ENCODE measurements at regions not wholly inside any gene's neighbourhood (a gene's known extent, or its start where the extent isn't known, plus 50 kb on each side); places are given as distances from the start of the nearest gene placed in this dataset.

DNA sequence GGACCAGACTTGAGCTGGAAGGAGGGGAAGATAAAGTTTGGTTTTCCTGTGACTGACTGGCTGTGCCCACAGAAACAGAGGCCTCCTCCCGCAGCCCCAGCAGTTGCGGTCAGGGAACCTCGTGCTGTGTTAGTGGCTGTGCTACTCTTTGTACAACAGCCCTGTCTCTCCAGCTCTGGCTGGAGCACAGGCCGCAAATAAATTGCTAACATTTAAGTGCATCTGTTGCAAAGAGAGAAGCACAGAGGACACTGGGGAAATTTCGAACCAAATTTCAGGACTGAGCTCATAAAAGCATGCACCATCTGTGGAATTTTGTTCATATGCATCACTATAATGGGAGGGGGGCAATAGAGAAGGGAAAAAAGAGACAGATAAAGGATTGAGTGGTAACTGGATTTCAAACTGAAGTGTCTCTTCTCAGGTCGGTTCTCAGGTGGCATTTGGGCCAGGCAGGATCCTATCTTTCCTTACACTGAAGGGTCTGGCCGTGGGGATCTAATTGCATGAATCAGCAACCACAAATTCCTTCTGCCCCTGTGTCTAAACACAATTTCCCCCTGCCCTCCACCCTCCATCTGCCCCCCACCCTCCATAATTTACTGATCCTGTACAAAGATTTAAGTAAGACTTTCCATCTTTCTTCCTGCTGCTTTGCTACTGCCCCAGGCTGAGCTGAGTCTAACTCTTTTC is 88.9 kb upstream of the ATXN1 start:
- Mint-ChIP-seq H3K4me1 (peaks cover 6% of the 10 kb centered on the region), H3K36me3 (no peaks in the 10 kb centered on the region), H3K27ac (no peak overlapping the region), H3K9me3 (no peaks in the 10 kb centered on the region), H3K27me3 (peaks cover 13% of the 10 kb centered on the region), H3K4me3 (no peak overlapping the region)
- no peak for DNase-seq (ENCODE audit: low spot score in 2 of 2)
- ATAC-seq (ENCODE audit: low read depth) = no peak

DNA sequence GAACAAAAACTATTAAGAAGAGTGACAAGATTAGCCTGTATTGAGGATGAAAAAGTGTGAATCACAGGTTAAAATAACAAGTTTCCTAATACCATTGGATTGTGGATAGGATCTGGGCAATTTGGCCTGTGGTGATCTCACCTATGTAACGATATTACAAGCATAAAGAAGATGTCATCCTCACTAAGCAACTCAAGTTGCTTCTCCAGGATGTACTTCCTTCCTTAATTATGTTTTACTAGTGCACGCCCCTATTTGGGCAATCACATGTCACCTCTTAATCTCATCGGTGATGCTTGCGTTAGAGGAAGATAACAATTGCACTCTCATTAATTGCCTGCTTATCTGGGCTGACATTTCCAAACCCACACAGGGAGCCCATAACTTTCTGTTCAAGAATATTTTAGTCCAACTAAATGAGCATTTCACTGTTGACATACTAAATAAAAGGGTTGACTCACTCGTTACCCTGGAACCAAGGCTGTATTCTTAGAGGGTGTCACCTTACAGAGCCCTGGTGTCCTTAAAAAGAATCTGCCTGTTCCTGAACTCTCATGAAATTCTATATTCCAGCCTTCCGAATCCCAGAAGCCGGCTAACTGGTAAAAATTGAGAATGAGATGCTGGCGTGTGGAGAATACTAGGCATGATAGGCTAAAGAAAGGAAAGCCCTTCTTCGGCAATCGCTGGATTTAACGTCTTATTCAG is 88.2 kb upstream of the ATXN1 start:
- Mint-ChIP-seq H3K4me3 (no peak overlapping the region), H3K36me3 (no peaks in the 10 kb centered on the region), H3K27ac (no peak overlapping the region), H3K4me1 (peaks cover 5% of the 10 kb centered on the region), H3K27me3 (peaks cover 12% of the 10 kb centered on the region), H3K9me3 (no peaks in the 10 kb centered on the region)
- no peak for ATAC-seq (ENCODE audit: low read depth)
- DNase-seq (ENCODE audit: low spot score in 2 of 2) = no peak

DNA sequence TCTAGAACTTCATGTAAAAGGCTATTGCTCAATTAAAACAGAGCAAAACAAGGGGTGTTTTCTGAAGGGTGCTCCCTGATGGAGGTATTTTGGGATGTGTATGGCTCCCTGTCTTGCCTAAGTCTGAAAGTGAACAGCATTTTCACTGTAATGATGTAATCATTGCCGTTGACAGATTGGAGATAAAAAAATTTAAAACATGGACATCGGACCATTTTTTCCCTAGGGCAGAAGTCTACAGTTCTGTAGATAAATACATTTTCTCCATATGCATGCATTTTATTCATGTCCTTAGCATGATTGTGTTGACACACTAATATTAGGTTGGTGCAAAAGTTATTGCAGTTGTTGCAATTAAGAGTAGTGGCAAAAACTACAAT is 85.1 kb upstream of the ATXN1 start:
- Mint-ChIP-seq H3K4me3 (no peak overlapping the region), H3K27me3 (peaks cover 5% of the 10 kb centered on the region), H3K27ac (no peak overlapping the region)

GRCh38 chr6:16844183-16844582 is 82.9 kb upstream of the ATXN1 start:
- Mint-ChIP-seq H3K36me3 (no peaks in the 10 kb centered on the region), H3K9me3 (peaks cover 2% of the 10 kb centered on the region), H3K27ac (no peak overlapping the region), H3K27me3 (peaks cover 8% of the 10 kb centered on the region), H3K4me3 (no peak overlapping the region), H3K4me1 (peaks cover 8% of the 10 kb centered on the region)
- no peak for ATAC-seq (ENCODE audit: low read depth)
- DNase-seq (ENCODE audit: low spot score in 2 of 2) = no peak

More for the DNA sequence above, 85.1 kb upstream of the ATXN1 start:
- ATAC-seq (ENCODE audit: low read depth) (no peak), DNase-seq (ENCODE audit: low spot score in 2 of 2) (no peak)
- Mint-ChIP-seq H3K9me3 (no peaks in the 10 kb centered on the region), H3K4me1 (peaks cover 3% of the 10 kb centered on the region), H3K36me3 (no peaks in the 10 kb centered on the region)

- Mint-ChIP-seq H3K4me1 (peaks cover 8% of the 10 kb centered on the region), H3K36me3 (no peaks in the 10 kb centered on the region), H3K27ac (no peak overlapping the region), H3K9me3 (peaks cover 2% of the 10 kb centered on the region), H3K27me3 (peaks cover 4% of the 10 kb centered on the region), H3K4me3 (no peak overlapping the region)
- DNase-seq (ENCODE audit: low spot score in 2 of 2) (no peak), ATAC-seq (ENCODE audit: low read depth) (no peak)
Measured at GRCh38 chr6:16842676-16843075, 81.4 kb upstream of the ATXN1 start.

DNA sequence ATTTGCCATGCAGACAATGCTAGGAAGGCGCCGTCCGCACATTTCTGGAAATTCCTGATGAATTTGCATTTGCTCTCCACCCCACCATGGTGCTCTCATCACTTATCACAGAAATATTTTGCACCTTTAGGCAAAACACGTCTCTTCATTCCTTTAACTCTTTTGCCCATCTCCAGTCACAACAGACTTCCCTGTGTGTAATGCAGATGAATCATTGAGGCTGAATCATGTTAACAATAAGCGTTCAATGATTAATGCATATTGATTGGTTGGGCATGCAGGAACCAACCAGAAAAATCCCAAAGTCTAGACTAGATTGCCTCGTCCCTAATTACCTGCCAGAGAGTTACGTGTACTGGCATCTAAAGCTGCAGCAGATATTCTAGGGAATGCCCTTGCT is 80.0 kb upstream of the ATXN1 start:
- H3K4me1 Mint-ChIP-seq = peaks cover 13% of the 10 kb centered on the region
- no peak for DNase-seq (ENCODE audit: low spot score in 2 of 2)

DNA sequence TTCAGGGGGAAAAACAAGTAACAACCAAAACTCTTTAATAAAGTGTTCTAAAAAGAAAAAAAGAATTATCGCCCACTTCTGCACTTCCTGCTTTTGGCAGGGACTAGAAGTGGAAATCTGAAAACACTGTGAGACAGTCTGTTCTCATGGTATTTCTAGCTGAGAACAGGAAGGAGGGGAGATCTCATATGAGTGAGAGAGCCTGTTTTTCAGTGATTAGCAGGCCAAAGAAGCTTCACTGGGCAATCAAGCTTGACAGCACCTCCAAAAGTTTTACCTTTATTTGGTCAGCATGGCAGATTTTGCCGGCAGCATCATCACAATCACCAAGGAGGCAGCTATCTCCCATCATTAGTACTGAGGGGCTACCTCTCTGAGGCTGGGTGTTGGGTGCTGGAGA is 79.5 kb upstream of the ATXN1 start:
- peaks cover 6% of the 10 kb centered on the region for H3K27me3 Mint-ChIP-seq
- peaks cover 13% of the 10 kb centered on the region for H3K4me1 Mint-ChIP-seq
- no peak overlapping the region for H3K4me3 Mint-ChIP-seq
- no peaks in the 10 kb centered on the region for H3K36me3 Mint-ChIP-seq
- ATAC-seq (ENCODE audit: low read depth) (no peak), DNase-seq (ENCODE audit: low spot score in 2 of 2) (no peak)
- no peak overlapping the region for H3K27ac Mint-ChIP-seq
- peaks cover 2% of the 10 kb centered on the region for H3K9me3 Mint-ChIP-seq

More for the DNA sequence above, 80.0 kb upstream of the ATXN1 start:
- Mint-ChIP-seq H3K27ac (no peak overlapping the region), H3K36me3 (no peaks in the 10 kb centered on the region), H3K4me3 (no peak overlapping the region), H3K9me3 (peaks cover 2% of the 10 kb centered on the region), H3K27me3 (peaks cover 6% of the 10 kb centered on the region)
- no peak for ATAC-seq (ENCODE audit: low read depth)

DNA sequence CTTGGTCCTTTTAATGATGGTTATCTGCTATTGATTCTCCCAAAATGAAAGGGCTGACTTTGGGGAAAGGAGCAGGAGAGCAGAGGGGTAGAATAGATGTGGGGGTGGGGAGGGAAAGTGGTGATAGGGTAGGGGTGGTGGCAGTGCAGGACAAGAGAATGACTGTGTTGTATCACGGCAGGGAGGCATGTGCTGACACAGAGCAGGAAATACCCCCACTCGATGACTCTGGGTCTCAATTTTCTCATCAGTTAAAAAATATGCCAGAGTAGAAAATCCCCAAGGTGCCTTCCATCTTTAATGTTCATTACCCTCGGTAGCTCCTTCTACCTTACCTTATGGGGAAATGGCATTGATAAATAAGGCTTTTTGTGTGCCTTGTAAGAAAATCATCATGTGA is 79.0 kb upstream of the ATXN1 start:
- DNase-seq (ENCODE audit: low spot score in 2 of 2) = no peak
- Mint-ChIP-seq H3K27me3 (peaks cover 6% of the 10 kb centered on the region), H3K4me1 (peaks cover 13% of the 10 kb centered on the region), H3K36me3 (no peaks in the 10 kb centered on the region), H3K9me3 (peaks cover 2% of the 10 kb centered on the region), H3K27ac (no peak overlapping the region), H3K4me3 (no peak overlapping the region)
- ATAC-seq (ENCODE audit: low read depth) = no peak

GRCh38 chr6:16839631-16840179 is 78.4 kb upstream of the ATXN1 start:
- no peak overlapping the region for H3K4me3 Mint-ChIP-seq
- peaks cover 6% of the 10 kb centered on the region for H3K27me3 Mint-ChIP-seq
- no peaks in the 10 kb centered on the region for H3K36me3 Mint-ChIP-seq
- DNase-seq (ENCODE audit: low spot score in 2 of 2) (no peak), ATAC-seq (ENCODE audit: low read depth) (no peak)
- H3K27ac Mint-ChIP-seq = peak overlapping the region; percentile 33
- H3K4me1 Mint-ChIP-seq = peaks cover 13% of the 10 kb centered on the region
- H3K9me3 Mint-ChIP-seq = peaks cover 2% of the 10 kb centered on the region

GRCh38 chr6:16837217-16837972 is 76.1 kb upstream of the ATXN1 start:
- H3K4me3 Mint-ChIP-seq = no peak overlapping the region
- ATAC-seq (ENCODE audit: low read depth) = no peak

DNA sequence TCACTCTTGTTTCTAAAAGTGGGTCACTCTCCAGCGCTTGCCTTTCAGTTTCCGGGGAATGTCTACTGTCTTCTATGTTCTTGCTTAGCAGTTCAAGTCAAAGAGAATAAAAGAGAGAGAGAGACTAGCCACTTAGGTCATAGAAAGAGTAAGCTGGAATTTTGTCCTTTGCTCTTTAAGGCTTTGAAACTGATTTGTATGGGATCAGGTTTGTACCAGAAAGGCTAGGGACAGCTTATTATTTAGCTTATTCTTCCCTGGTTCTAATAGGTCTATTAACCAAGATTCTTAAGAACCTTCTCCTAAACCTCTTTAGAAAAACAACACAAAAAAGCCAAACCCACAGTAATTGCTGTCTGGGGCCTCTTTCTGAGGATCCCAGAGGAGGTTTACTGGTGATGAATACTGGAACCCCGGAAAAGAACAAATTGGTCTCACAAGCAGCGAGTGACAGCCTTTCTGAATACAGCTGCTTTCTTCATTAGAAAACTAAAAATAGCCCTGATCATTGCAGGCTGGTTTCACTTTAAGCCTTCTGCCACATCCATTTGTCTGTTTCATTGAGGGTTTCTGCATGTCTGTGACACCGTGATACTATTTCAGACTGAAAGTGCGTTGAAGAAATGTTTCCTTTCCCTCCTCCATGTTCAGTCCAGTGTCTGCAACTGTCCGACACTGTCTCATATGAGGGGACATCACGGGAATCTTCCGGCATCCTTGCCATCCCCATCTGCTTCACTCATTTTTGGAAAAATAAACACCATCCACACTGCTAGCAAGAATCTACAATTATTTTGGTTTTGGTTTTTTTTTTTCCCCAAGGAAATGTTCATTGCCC is 75.1 kb upstream of the ATXN1 start:
- DNase-seq (ENCODE audit: low spot score in 2 of 2) (no peak), ATAC-seq (ENCODE audit: low read depth) (no peak)
- H3K27ac Mint-ChIP-seq = no peak overlapping the region
- H3K27me3 Mint-ChIP-seq = peaks cover 13% of the 10 kb centered on the region
- H3K4me1 Mint-ChIP-seq = peaks cover 11% of the 10 kb centered on the region
- no peak overlapping the region for H3K4me3 Mint-ChIP-seq
- H3K9me3 Mint-ChIP-seq = peaks cover 2% of the 10 kb centered on the region
- no peaks in the 10 kb centered on the region for H3K36me3 Mint-ChIP-seq

More at GRCh38 chr6:16837217-16837972, 76.1 kb upstream of the ATXN1 start:
- Mint-ChIP-seq H3K4me1 (peaks cover 11% of the 10 kb centered on the region), H3K36me3 (no peaks in the 10 kb centered on the region), H3K27me3 (peaks cover 8% of the 10 kb centered on the region), H3K9me3 (peaks cover 2% of the 10 kb centered on the region), H3K27ac (no peak overlapping the region)
- DNase-seq (ENCODE audit: low spot score in 2 of 2) = no peak

GRCh38 chr6:16834242-16834641 is 73.0 kb upstream of the ATXN1 start:
- DNase-seq (ENCODE audit: low spot score in 2 of 2) = no peak
- Mint-ChIP-seq H3K4me1 (peaks cover 5% of the 10 kb centered on the region), H3K36me3 (no peaks in the 10 kb centered on the region), H3K9me3 (no peaks in the 10 kb centered on the region), H3K27ac (no peak overlapping the region), H3K27me3 (peaks cover 11% of the 10 kb centered on the region), H3K4me3 (no peak overlapping the region)
- ATAC-seq (ENCODE audit: low read depth) = no peak

- DNase-seq (ENCODE audit: low spot score in 2 of 2) = no peak
- Mint-ChIP-seq H3K36me3 (no peaks in the 10 kb centered on the region), H3K27ac (no peak overlapping the region), H3K4me3 (no peak overlapping the region), H3K4me1 (peaks cover 5% of the 10 kb centered on the region), H3K27me3 (peaks cover 11% of the 10 kb centered on the region), H3K9me3 (no peaks in the 10 kb centered on the region)
- ATAC-seq (ENCODE audit: low read depth) = no peak
Measured at GRCh38 chr6:16832721-16833120, 71.5 kb upstream of the ATXN1 start.
